Endothelial cell of umbilical vein (primary cell): ENCODE measurements at regions not wholly inside any gene's neighbourhood (a gene's known extent, or its start where the extent isn't known, plus 50 kb on each side); places are given as distances from the start of the nearest gene placed in this dataset.

Source experiments
- BruUV-seq: library from RNA; stranded (reverse); fragments of 400-500 nt; replicated peaks from 2 replicates; lab custom pipeline; 2021; lab: Mats Ljungman, UMichigan
- CTCF ChIA-PET: fragments of 300-600, 350-600 bp; sonication (Branson Sonifier 250); formaldehyde crosslinking; loops from one replicate; lab custom pipeline; 2021; ENCODE audit warnings: antibody characterized with exemption, inconsistent platforms; lab: Charles Lee
- POLR2A ChIA-PET: fragments of 300-600, 350-600 bp; sonication (Branson Sonifier 250); formaldehyde crosslinking; loops from one replicate; lab custom pipeline; 2021; ENCODE audit warnings: antibody characterized with exemption, inconsistent platforms; lab: Charles Lee
- DNase-seq: peaks from one replicate; pipeline ENCODE4 v3.0.0-alpha.2; 2011; ENCODE audit warnings: low read depth, low spot score
- FAIRE-seq: peaks from 2 replicates; lab custom pipeline; 2011; peaks lifted over from hg19 to GRCh38; lab: Jason Lieb, UNC
- H2AFZ ChIP-seq: 2 replicates; pipeline ENCODE4 v1.6.0; 2012; ENCODE audit warnings: low read depth, low read length, control low read depth, inconsistent platforms
- H3K27ac ChIP-seq: 2 replicates; pipeline ENCODE4 v1.5.1; 2011; ENCODE audit warnings: low read depth, mild to moderate bottlenecking, control low read depth, low read length, moderate library complexity; ENCODE audit not compliant: insufficient read depth
- H3K27me3 ChIP-seq, 2 experiments: 2 replicates each; pipeline versions ENCODE4 v1.6.0 to v1.6.1; 2011; ENCODE audit warnings: low read length in 2 of 2, mixed read lengths in 1 of 2; ENCODE audit not compliant: control insufficient read depth in 2 of 2, insufficient read depth in 2 of 2
- H3K36me3 ChIP-seq, 2 experiments: 2 replicates in 1 of 2; 3 replicates in 1 of 2; pipeline ENCODE4 v1.5.1; 2011; ENCODE audit warnings: low read length in 2 of 2, mild to moderate bottlenecking in 1 of 2, moderate library complexity in 1 of 2; ENCODE audit not compliant: control insufficient read depth in 2 of 2, insufficient read depth in 2 of 2; ENCODE audit errors: extremely low read depth in 1 of 2
- H3K4me1 ChIP-seq: 3 replicates; pipeline ENCODE4 v1.5.1; 2011; ENCODE audit warnings: mild to moderate bottlenecking, low read length; ENCODE audit not compliant: control insufficient read depth, insufficient read depth; ENCODE audit errors: extremely low read depth
- H3K4me2 ChIP-seq: 2 replicates; pipeline ENCODE4 v1.6.1; 2011; ENCODE audit warnings: low read length, control low read depth, mixed read lengths; ENCODE audit not compliant: insufficient read depth
- H3K4me3 ChIP-seq, 3 experiments: fragments of 200-600 bp in 1 of 3; sonication (generic), shearing (Covaris generic) in 1 of 3; replicated peaks in 1 of 3; 2 replicates each; pipeline ENCODE4 v1.5.1; 2011 to 2016; ENCODE audit warnings: control low read depth in 3 of 3, low read length in 3 of 3, mild to moderate bottlenecking in 2 of 3, inconsistent platforms in 1 of 3, low read depth in 1 of 3, moderate library complexity in 1 of 3; ENCODE audit not compliant: insufficient read depth in 1 of 3
- H3K79me2 ChIP-seq: 2 replicates; pipeline ENCODE4 v1.6.0; 2012; ENCODE audit warnings: low read length, inconsistent platforms; ENCODE audit not compliant: control insufficient read depth, insufficient read depth
- H3K9ac ChIP-seq: replicated peaks from 2 replicates; pipeline ENCODE3; 2011; ENCODE audit warnings: low read length, control low read depth; ENCODE audit not compliant: insufficient read depth; ENCODE audit errors: extremely low read depth
- H3K9me1 ChIP-seq: replicated peaks from 3 replicates; pipeline ENCODE4 v1.6.0; 2011; ENCODE audit warnings: mild to moderate bottlenecking, low read length; ENCODE audit not compliant: control insufficient read depth, insufficient read depth; ENCODE audit errors: extremely low read depth
- H3K9me3 ChIP-seq: replicated peaks from 2 replicates; pipeline ENCODE4 v1.5.1; 2012; ENCODE audit warnings: low read length, inconsistent platforms; ENCODE audit not compliant: control insufficient read depth, insufficient read depth
- H4K20me1 ChIP-seq: replicated peaks from 2 replicates; pipeline ENCODE3; 2011; ENCODE audit warnings: mild to moderate bottlenecking, low read length; ENCODE audit not compliant: control insufficient read depth, insufficient read depth; ENCODE audit errors: extremely low read depth
- EZH2 ChIP-seq: IDR thresholded peaks from 2 replicates; pipeline ENCODE4 v1.6.1; 2012; ENCODE audit warnings: borderline replicate concordance, low read depth, mild to moderate bottlenecking, moderate library complexity, low read length, inconsistent platforms; ENCODE audit not compliant: severe bottlenecking
- FOS ChIP-seq: IDR thresholded peaks from 2 replicates; pipeline ENCODE4 v1.6.1; 2011; ENCODE audit warnings: mild to moderate bottlenecking, low read length, moderate library complexity, borderline replicate concordance; ENCODE audit not compliant: insufficient read depth
- GATA2 ChIP-seq: IDR thresholded peaks from 2 replicates; pipeline ENCODE4 v1.7.0; 2011; ENCODE audit warnings: low read depth, mild to moderate bottlenecking, moderate library complexity, mixed read lengths, low read length; ENCODE audit not compliant: insufficient read length, insufficient read depth
- JUN ChIP-seq: IDR thresholded peaks from 2 replicates; pipeline ENCODE4 v1.6.1; 2011; ENCODE audit warnings: borderline replicate concordance, low read depth; ENCODE audit not compliant: insufficient read length, insufficient read depth
- MAX ChIP-seq: IDR thresholded peaks from 2 replicates; pipeline ENCODE4 v1.6.1; 2011; ENCODE audit not compliant: insufficient read depth, insufficient read length
- MYC ChIP-seq: IDR thresholded peaks from one replicate; pipeline ENCODE4 v1.6.1; 2011; ENCODE audit warnings: mild to moderate bottlenecking, low read depth, low read length
- POLR2A ChIP-seq: IDR thresholded peaks from 2 replicates; pipeline ENCODE4 v1.6.1; 2012; ENCODE audit warnings: low read depth, mild to moderate bottlenecking, control low read depth, low read length
- POLR2AphosphoS5 ChIP-seq: IDR thresholded peaks from 2 replicates; pipeline ENCODE4 v1.6.1; 2012; ENCODE audit warnings: low read depth, mild to moderate bottlenecking, control low read depth, low read length, moderate library complexity; ENCODE audit not compliant: insufficient read depth
- dilution Hi-C: fragments of 300-500 bp; cut with MboI; formaldehyde crosslinking; loops from one replicate; pipeline ENCODE4 v1.15.0; 2019; ENCODE audit warnings: low sequenced_read_pairs; ENCODE audit not compliant: extremely low pct_ligation_motif_present
- intact Hi-C: fragments of 100-400 bp; cut with micrococcal nuclease; formaldehyde crosslinking; loops from one replicate; pipeline ENCODE4 v1.10.0; 2022
- TF ChIP-seq, protein P1 (sequence below), 2 donors: IDR thresholded peaks; 1 replicate in 1 of 2; 2 replicates in 1 of 2; pipeline ENCODE4 v1.5.1; 2011; ENCODE audit warnings: low read length in 2 of 2, mild to moderate bottlenecking in 2 of 2, moderate library complexity in 2 of 2, control low read depth in 1 of 2, inconsistent platforms in 1 of 2, low read depth in 1 of 2; ENCODE audit not compliant: insufficient read depth in 1 of 2; ENCODE audit errors: extremely low read depth in 1 of 2

DNA sequence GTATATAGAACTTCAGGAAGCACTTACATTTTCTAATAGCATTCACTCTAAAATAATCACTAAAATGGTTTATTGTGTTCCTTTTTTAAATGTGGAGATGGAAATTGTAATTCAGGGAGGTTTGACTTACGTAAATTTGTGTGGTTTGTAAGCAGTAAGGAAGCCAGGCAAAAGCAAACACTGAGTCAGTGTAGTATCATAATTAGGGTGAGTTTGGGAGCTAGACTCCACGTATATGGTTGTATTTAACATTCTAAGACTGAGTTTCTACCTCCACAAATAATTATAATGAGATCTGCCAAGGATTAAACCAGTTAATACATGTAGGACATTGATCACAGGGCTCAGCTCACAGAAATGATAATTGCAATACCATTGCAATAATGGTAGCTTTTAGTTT lies 425.5 kb downstream of the CBLN4 start:
- Histone ChIP-seq H3K4me3 (no peak overlapping the region), H4K20me1 (no peaks in the 10 kb centered on the region), H3K9me3 (peaks cover 2% of the 10 kb centered on the region), H3K27me3 (no peaks in the 10 kb centered on the region), H3K4me2 (no peak overlapping the region), H3K27ac (no peak overlapping the region), H3K9ac (no peak overlapping the region), H3K9me1 (no peaks in the 10 kb centered on the region), H3K4me1 (no peaks in the 10 kb centered on the region), H3K36me3 (no peaks in the 10 kb centered on the region), H2AFZ (no peak overlapping the region), H3K79me2 (no peaks in the 10 kb centered on the region)
- intact Hi-C loops = no loop called here
- no peak for TF ChIP-seq EZH2
- TF ChIP-seq POLR2AphosphoS5 = no peak
- no peak for TF ChIP-seq MAX
- TF ChIP-seq JUN = no peak
- no TSS peak for BruUV-seq
- DNase-seq = no peak
- FAIRE-seq = no peak
- ChIA-PET POLR2A (no interaction called here), CTCF (no interaction called here)
- dilution Hi-C loops = no loop called here

GRCh38 chr20:55576981-55577380 lies 428.3 kb downstream of the CBLN4 start:
- dilution Hi-C loops = no loop called here
- H3K9me3 ChIP-seq = peaks cover 4% of the 10 kb centered on the region
- no peaks in the 10 kb centered on the region for H4K20me1 ChIP-seq
- H3K27ac ChIP-seq = no peak overlapping the region
- no peaks in the 10 kb centered on the region for H3K4me1 ChIP-seq
- H3K9me1 ChIP-seq = no peaks in the 10 kb centered on the region
- ChIA-PET CTCF (no interaction called here), POLR2A (no interaction called here)
- no peak overlapping the region for H3K4me2 ChIP-seq
- no peaks in the 10 kb centered on the region for H3K79me2 ChIP-seq
- no peak for DNase-seq
- no peaks in the 10 kb centered on the region for H3K27me3 ChIP-seq
- no peaks in the 10 kb centered on the region for H3K36me3 ChIP-seq
- intact Hi-C loops = no loop called here
- no peak for TF ChIP-seq POLR2AphosphoS5
- TF ChIP-seq EZH2 = no peak
- no peak for TF ChIP-seq MYC
- TF ChIP-seq, protein P1, sequence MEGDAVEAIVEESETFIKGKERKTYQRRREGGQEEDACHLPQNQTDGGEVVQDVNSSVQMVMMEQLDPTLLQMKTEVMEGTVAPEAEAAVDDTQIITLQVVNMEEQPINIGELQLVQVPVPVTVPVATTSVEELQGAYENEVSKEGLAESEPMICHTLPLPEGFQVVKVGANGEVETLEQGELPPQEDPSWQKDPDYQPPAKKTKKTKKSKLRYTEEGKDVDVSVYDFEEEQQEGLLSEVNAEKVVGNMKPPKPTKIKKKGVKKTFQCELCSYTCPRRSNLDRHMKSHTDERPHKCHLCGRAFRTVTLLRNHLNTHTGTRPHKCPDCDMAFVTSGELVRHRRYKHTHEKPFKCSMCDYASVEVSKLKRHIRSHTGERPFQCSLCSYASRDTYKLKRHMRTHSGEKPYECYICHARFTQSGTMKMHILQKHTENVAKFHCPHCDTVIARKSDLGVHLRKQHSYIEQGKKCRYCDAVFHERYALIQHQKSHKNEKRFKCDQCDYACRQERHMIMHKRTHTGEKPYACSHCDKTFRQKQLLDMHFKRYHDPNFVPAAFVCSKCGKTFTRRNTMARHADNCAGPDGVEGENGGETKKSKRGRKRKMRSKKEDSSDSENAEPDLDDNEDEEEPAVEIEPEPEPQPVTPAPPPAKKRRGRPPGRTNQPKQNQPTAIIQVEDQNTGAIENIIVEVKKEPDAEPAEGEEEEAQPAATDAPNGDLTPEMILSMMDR (IDR thresholded peaks at IDR 0.05; ENCODE audit: extremely low read depth in 1 of 2, insufficient read depth in 1 of 2, low read depth in 1 of 2, low read length in 2 of 2) = no peak
- TF ChIP-seq JUN = no peak
- TF ChIP-seq FOS = no peak
- TF ChIP-seq MAX = no peak
- TF ChIP-seq POLR2A = no peak
- no peak for TF ChIP-seq GATA2
- no peak overlapping the region for H3K4me3 ChIP-seq
- no peak overlapping the region for H3K9ac ChIP-seq
- no TSS peak for BruUV-seq
- no peak for FAIRE-seq
- no peak overlapping the region for H2AFZ ChIP-seq
